GM13977 (cell line): ENCODE measurements at regions not wholly inside any gene's neighbourhood (a gene's known extent, or its start where the extent isn't known, plus 50 kb on each side); places are given as distances from the start of the nearest gene placed in this dataset.

ENCODE experiments used
- DNase-seq: peaks from one replicate; pipeline ENCODE4 v3.0.0; 2012; ENCODE audit warnings: low spot score
- in situ Hi-C: fragments of 300-500 bp; cut with MboI; formaldehyde crosslinking; loops from one replicate; pipeline ENCODE4 v1.12.0; 2022; ENCODE audit warnings: low sequenced_read_pairs, low pct_unique_long_range_greater_than_20kb, mixed read lengths, inconsistent platforms; ENCODE audit not compliant: unreplicated experiment
- TF ChIP-seq, protein P1 (sequence below): IDR thresholded peaks from 2 replicates; pipeline ENCODE4 v1.5.1; 2012; ENCODE audit warnings: mild to moderate bottlenecking, control low read depth; ENCODE audit not compliant: insufficient read depth; ENCODE audit errors: extremely low read depth, missing control alignments

DNA sequence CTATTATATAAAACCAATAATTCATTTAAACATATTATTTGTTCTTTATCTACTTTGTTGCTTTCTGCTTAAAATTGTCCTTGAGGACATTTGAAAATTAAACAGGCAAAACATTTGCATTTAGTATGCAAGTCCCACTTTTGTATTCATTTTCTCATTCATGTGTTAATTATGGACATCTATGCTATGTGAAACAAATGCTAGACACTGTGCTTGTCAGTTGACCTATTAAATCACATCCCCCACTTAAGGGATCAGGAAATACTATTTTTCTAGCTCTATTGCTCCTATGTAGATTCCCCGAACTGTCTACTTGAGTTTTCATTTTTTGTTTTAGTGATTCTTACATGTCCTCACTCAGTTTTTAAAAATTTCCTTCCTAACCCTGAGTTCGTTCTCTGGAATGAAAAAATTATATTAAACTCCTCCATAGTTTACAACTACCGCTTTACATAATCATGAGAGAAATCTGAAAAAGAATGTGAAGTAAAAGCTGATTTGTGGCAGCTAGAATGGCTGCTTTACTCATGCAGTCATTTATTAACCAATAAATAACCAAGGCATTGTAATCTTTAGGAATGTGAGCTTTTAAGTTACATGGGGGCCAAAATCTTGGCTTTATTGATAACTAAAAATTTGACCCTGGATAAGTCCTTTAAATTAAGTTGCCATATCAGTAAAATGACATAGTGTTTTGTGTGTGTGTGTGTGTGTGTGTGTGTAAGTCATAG lies 188.5 kb downstream of the LIG4 start:
- in situ Hi-C loops: no loop called here

GRCh38 chr13:108020027-108020426 lies 195.3 kb downstream of the LIG4 start:
- DNase-seq: no peak
- in situ Hi-C loops: no loop called here
- TF ChIP-seq, protein P1, sequence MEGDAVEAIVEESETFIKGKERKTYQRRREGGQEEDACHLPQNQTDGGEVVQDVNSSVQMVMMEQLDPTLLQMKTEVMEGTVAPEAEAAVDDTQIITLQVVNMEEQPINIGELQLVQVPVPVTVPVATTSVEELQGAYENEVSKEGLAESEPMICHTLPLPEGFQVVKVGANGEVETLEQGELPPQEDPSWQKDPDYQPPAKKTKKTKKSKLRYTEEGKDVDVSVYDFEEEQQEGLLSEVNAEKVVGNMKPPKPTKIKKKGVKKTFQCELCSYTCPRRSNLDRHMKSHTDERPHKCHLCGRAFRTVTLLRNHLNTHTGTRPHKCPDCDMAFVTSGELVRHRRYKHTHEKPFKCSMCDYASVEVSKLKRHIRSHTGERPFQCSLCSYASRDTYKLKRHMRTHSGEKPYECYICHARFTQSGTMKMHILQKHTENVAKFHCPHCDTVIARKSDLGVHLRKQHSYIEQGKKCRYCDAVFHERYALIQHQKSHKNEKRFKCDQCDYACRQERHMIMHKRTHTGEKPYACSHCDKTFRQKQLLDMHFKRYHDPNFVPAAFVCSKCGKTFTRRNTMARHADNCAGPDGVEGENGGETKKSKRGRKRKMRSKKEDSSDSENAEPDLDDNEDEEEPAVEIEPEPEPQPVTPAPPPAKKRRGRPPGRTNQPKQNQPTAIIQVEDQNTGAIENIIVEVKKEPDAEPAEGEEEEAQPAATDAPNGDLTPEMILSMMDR: no peak

More for the DNA sequence above, 188.5 kb downstream of the LIG4 start:
- DNase-seq: no peak
- TF ChIP-seq, protein P1: no peak

GRCh38 chr13:108018371-108018870 lies 196.9 kb downstream of the LIG4 start:
- in situ Hi-C loops: no loop called here
- no peak for DNase-seq
- TF ChIP-seq, protein P1: no peak

GRCh38 chr13:108006619-108007018 lies 208.7 kb downstream of the LIG4 start:
- TF ChIP-seq, protein P1: no peak
- in situ Hi-C loops: no loop called here
- DNase-seq: no peak

DNA sequence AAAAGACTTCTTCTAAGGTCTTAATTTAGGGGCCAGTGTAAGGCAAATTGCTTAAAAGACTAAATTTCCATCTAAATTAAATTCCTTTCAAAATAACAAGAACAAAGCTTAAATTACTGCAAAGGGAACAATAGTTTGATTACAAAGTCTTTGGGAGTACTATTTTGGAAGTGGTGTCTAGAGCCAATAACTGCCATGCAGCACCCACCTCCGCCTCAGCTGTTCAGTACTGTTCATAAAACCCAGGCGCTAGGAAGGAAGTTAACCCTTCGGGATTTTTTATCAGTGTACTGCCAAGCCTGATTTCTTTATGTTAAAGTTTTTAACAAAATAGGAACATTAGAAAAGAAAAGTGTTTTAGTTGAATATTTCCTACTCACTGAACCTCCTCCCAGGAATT lies 210.1 kb downstream of the LIG4 start:
- TF ChIP-seq, protein P1: no peak
- no peak for DNase-seq
- in situ Hi-C loops: no loop called here

DNA sequence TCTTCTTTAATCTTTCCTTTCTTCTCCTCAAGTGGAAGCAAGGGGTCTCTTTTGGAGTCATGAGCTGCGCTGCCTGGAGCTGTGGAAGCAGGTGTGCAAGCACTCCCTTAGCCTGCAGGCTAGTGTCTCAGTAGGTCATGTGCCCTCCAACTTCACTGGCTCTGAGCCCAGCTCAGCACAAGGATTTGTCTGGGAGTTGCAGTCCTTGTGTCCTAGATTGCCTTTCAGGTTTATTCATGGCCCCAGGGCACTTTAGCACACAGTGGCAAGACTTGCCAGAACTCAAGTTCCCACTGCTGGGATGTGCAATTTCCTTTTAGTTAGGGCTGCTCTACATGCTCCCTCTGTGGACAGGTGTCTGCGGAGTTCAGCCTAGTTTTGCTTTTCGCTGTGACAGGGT lies 211.7 kb downstream of the LIG4 start:
- in situ Hi-C loops: no loop called here
- TF ChIP-seq, protein P1: no peak
- no peak for DNase-seq
